H1 (cell line): ENCODE measurements at regions not wholly inside any gene's neighbourhood (a gene's known extent, or its start where the extent isn't known, plus 50 kb on each side); places are given as distances from the start of the nearest gene placed in this dataset.

Source experiments
- CREB1 ChIP-seq: IDR thresholded peaks from 2 replicates; pipeline ENCODE4 v1.6.1; 2012; ENCODE audit warnings: inconsistent platforms
- POLR2A ChIP-seq, 2 experiments: IDR thresholded peaks; 1 replicate in 1 of 2; 2 replicates in 1 of 2; pipeline ENCODE4 v1.6.1; 2011; ENCODE audit warnings: low read depth in 2 of 2, low read length in 2 of 2, mild to moderate bottlenecking in 2 of 2; ENCODE audit errors: control extremely low read depth in 1 of 2
- TF ChIP-seq, protein P1 (sequence below): IDR thresholded peaks from 2 replicates; pipeline ENCODE4 v1.6.1; 2012; ENCODE audit warnings: low read length, inconsistent platforms
- TF ChIP-seq, protein P2 (sequence below), 3 experiments: IDR thresholded peaks; 1 replicate in 2 of 3; 2 replicates in 1 of 3; pipeline versions ENCODE4 v1.5.1 to v1.6.1; 2011; ENCODE audit warnings: low read length in 3 of 3, mild to moderate bottlenecking in 3 of 3, inconsistent platforms in 2 of 3, low read depth in 1 of 3, moderate library complexity in 1 of 3; ENCODE audit not compliant: insufficient read depth in 1 of 3; ENCODE audit errors: control extremely low read depth in 1 of 3

DNA sequence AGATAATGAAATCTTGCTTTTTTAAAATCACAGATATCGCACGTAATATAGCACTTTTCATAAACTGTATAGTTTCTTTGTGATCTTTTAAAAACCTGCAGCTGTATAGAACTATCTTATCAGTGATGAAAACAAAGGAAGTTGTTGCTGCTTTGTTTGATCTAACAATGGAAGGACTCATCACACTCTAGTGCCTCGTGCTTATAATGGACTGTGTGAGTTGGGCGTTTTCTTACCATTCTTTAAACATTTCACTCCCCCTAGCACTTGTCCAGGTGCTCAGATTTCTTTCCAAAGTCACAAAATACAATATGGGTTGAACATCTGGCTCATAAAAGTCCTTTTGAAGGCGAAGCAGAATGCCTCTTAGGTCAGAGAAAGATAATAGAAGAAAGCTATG, 94.8 kb upstream of the SPATS2L start:
- TF ChIP-seq, protein P1, sequence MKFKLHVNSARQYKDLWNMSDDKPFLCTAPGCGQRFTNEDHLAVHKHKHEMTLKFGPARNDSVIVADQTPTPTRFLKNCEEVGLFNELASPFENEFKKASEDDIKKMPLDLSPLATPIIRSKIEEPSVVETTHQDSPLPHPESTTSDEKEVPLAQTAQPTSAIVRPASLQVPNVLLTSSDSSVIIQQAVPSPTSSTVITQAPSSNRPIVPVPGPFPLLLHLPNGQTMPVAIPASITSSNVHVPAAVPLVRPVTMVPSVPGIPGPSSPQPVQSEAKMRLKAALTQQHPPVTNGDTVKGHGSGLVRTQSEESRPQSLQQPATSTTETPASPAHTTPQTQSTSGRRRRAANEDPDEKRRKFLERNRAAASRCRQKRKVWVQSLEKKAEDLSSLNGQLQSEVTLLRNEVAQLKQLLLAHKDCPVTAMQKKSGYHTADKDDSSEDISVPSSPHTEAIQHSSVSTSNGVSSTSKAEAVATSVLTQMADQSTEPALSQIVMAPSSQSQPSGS: no peak
- TF ChIP-seq, protein P2, sequence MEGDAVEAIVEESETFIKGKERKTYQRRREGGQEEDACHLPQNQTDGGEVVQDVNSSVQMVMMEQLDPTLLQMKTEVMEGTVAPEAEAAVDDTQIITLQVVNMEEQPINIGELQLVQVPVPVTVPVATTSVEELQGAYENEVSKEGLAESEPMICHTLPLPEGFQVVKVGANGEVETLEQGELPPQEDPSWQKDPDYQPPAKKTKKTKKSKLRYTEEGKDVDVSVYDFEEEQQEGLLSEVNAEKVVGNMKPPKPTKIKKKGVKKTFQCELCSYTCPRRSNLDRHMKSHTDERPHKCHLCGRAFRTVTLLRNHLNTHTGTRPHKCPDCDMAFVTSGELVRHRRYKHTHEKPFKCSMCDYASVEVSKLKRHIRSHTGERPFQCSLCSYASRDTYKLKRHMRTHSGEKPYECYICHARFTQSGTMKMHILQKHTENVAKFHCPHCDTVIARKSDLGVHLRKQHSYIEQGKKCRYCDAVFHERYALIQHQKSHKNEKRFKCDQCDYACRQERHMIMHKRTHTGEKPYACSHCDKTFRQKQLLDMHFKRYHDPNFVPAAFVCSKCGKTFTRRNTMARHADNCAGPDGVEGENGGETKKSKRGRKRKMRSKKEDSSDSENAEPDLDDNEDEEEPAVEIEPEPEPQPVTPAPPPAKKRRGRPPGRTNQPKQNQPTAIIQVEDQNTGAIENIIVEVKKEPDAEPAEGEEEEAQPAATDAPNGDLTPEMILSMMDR (IDR thresholded peaks at IDR 0.05; ENCODE audit: control extremely low read depth in 1 of 3, insufficient read depth in 1 of 3, low read depth in 1 of 3, low read length in 3 of 3): no peak
- TF ChIP-seq CREB1 (no peak), POLR2A (IDR thresholded peaks at IDR 0.05; ENCODE audit: control extremely low read depth in 1 of 2, low read depth in 2 of 2, low read length in 2 of 2) (no peak)
